ENCODE measurements at regions not wholly inside any gene's neighbourhood (a gene's known extent, or its start where the extent isn't known, plus 50 kb on each side); places are given as distances from the start of the nearest gene placed in this dataset.

- no peaks in the 10 kb centered on the region for H3K36me3 Mint-ChIP-seq (ENCODE audit: low read depth)
- no peak for DNase-seq
- no peaks in the 10 kb centered on the region for H3K9me3 Mint-ChIP-seq
- no peak overlapping the region for H3K4me3 Mint-ChIP-seq
- peaks cover 3% of the 10 kb centered on the region for H3K4me1 Mint-ChIP-seq
- no peak overlapping the region for H3K27ac Mint-ChIP-seq
- peaks cover 9% of the 10 kb centered on the region for H3K27me3 Mint-ChIP-seq
- intact Hi-C loops (cut with micrococcal nuclease): no loop called here
Observed at GRCh38 chr11:19661827-19662226, 50.8 kb upstream of the NAV2 start.

GRCh38 chr11:19660076-19660475, 52.6 kb upstream of the NAV2 start:
- Mint-ChIP-seq H3K36me3 (ENCODE audit: low read depth) (no peaks in the 10 kb centered on the region), H3K27ac (no peak overlapping the region), H3K27me3 (peaks cover 5% of the 10 kb centered on the region), H3K4me1 (peaks cover 3% of the 10 kb centered on the region), H3K9me3 (no peaks in the 10 kb centered on the region), H3K4me3 (no peak overlapping the region)
- no peak for DNase-seq
- intact Hi-C loops (cut with micrococcal nuclease): no loop called here

GRCh38 chr11:19659529-19659928, 53.1 kb upstream of the NAV2 start:
- Mint-ChIP-seq H3K9me3 (no peaks in the 10 kb centered on the region), H3K4me1 (peaks cover 3% of the 10 kb centered on the region), H3K4me3 (no peak overlapping the region), H3K36me3 (ENCODE audit: low read depth) (no peaks in the 10 kb centered on the region), H3K27me3 (peaks cover 3% of the 10 kb centered on the region), H3K27ac (no peak overlapping the region)
- intact Hi-C loops (cut with micrococcal nuclease): no loop called here
- no peak for DNase-seq

DNA sequence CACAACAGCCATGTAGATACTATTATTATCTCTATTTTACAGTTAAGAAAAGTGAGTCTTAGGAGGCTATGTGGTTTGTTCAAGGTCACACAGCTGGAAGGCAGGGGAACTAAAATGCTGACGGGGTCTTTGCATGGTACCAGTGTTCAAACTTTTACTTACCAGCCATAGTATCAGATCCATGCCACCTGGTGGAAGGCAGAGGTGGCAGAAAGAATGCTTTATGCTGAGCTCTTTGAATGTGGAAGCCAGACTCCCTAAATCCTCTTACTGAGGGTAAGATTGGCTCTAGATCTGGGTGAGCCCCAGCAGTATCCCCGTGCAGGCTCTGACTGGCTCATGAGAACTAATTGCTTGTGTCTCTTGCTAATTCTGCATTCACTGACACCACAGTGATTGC, 54.3 kb upstream of the NAV2 start:
- no peaks in the 10 kb centered on the region for H3K36me3 Mint-ChIP-seq (ENCODE audit: low read depth)
- H3K27ac Mint-ChIP-seq: no peak overlapping the region
- no peaks in the 10 kb centered on the region for H3K27me3 Mint-ChIP-seq
- intact Hi-C loops (cut with micrococcal nuclease): no loop called here
- H3K4me1 Mint-ChIP-seq: peaks cover 3% of the 10 kb centered on the region
- no peak for DNase-seq
- H3K9me3 Mint-ChIP-seq: no peaks in the 10 kb centered on the region
- no peak overlapping the region for H3K4me3 Mint-ChIP-seq

DNA sequence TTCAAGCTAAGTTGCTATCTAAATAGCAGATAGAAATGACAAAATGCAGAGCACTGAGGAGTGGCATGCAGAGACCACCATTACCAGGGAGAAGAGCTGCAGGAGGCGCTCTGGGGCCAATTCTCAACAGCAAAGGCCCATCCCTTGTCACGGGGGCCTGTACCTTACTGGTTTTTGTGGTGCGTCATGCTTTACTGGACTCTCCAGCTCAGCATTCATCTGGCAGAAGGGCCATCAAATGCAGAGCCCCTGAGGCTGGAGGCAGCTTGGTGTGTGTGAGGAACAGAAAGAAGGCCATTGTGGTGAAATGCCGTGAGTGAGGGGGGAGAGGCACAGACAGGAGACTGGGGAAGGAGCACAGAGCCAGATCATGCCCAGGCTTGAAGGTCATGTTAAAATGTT, 56.5 kb upstream of the NAV2 start:
- Mint-ChIP-seq H3K9me3 (no peaks in the 10 kb centered on the region), H3K4me3 (no peak overlapping the region)

DNA sequence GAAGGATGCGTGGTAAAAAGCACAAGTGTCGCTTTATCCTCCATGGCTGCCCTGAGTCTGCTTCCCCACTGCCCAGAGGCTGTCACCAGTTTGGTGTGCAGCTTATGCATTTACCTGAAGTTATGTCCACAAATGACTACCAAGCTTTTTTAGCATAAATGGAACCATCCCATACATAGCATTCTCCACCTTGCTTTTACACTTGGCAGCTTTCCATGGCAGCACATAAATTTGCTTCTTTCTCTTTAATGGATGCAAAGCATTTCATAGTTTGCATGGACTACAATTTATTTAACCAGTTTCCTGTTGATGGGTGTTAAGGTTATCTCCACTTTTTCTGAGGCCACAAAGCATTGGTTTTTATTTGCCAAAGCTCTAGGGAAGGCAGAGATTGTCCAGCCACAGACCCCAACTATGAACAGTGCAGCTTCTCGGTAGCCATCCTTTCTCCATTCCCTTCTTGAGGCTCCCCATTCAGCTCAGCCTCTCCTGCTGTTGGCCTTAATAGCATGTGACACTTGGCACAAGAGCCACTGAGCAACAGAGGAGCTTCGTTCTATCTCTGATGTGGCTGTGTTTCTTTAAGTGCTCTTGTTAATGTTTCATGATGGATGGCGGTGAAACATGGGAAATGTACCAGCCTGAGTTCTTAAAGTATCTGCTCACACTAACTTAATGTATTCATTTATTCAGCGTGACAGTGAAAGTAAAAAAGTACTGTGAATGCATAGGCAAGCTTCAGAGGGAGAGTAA, 59.8 kb upstream of the NAV2 start:
- H3K4me1 Mint-ChIP-seq: no peaks in the 10 kb centered on the region
- intact Hi-C loops (cut with micrococcal nuclease): no loop called here
- no peaks in the 10 kb centered on the region for H3K9me3 Mint-ChIP-seq
- no peak for DNase-seq
- no peaks in the 10 kb centered on the region for H3K36me3 Mint-ChIP-seq (ENCODE audit: low read depth)
- no peak overlapping the region for H3K27ac Mint-ChIP-seq
- H3K4me3 Mint-ChIP-seq: no peak overlapping the region
- H3K27me3 Mint-ChIP-seq: no peaks in the 10 kb centered on the region

More for the DNA sequence above, 56.5 kb upstream of the NAV2 start:
- no peaks in the 10 kb centered on the region for H3K27me3 Mint-ChIP-seq
- H3K4me1 Mint-ChIP-seq: peaks cover 3% of the 10 kb centered on the region
- no peaks in the 10 kb centered on the region for H3K36me3 Mint-ChIP-seq (ENCODE audit: low read depth)
- intact Hi-C loops (cut with micrococcal nuclease): no loop called here
- no peak for DNase-seq
- H3K27ac Mint-ChIP-seq: no peak overlapping the region

GRCh38 chr11:19651653-19652052, 61.0 kb upstream of the NAV2 start:
- Mint-ChIP-seq H3K36me3 (ENCODE audit: low read depth) (no peaks in the 10 kb centered on the region), H3K4me1 (no peaks in the 10 kb centered on the region), H3K4me3 (no peak overlapping the region), H3K27ac (no peak overlapping the region), H3K9me3 (no peaks in the 10 kb centered on the region), H3K27me3 (no peaks in the 10 kb centered on the region)
- no peak for DNase-seq
- intact Hi-C loops (cut with micrococcal nuclease): no loop called here

DNA sequence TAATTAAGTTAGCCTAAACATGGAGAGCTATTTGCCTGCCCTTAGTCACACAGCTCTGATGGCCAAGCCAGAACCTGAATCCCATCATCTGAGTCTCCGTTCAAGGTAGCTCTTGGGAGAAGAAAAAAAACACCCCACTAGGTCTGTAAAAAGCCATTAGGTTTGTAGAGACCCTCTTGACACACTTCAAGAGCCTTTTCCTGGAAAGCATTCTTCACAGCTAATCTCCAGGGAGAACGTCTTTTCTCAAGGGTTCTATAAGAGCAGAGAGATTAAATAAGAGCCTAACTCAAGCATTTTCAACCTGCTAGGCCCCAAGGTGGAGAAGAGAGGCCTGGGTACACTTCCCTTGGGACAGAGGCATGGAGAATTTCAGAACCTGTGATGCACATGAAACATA, 61.6 kb upstream of the NAV2 start:
- Mint-ChIP-seq H3K4me1 (no peaks in the 10 kb centered on the region), H3K4me3 (no peak overlapping the region), H3K36me3 (ENCODE audit: low read depth) (no peaks in the 10 kb centered on the region), H3K27me3 (no peaks in the 10 kb centered on the region), H3K27ac (no peak overlapping the region), H3K9me3 (no peaks in the 10 kb centered on the region)
- DNase-seq: no peak
- intact Hi-C loops (cut with micrococcal nuclease): no loop called here

DNA sequence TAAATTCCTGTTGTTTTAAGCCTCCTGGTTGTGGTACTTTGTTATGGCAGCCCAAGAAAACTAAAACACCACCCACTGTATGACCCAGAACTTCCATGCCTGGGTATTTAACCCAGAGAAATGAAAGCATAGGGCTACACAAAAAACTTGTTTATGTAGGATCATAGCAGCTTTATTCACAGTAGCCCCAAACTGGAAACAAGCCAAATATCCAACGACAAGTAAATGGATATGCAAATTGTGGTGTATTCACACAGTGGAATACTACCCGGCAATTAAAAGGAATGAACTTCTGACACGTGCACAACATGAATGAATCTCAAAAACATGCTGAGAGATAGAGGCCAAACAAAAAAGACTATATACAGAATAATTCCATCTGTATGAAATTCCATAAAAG, 62.2 kb upstream of the NAV2 start:
- Mint-ChIP-seq H3K9me3 (no peaks in the 10 kb centered on the region), H3K27me3 (no peaks in the 10 kb centered on the region), H3K36me3 (ENCODE audit: low read depth) (no peaks in the 10 kb centered on the region)

DNA sequence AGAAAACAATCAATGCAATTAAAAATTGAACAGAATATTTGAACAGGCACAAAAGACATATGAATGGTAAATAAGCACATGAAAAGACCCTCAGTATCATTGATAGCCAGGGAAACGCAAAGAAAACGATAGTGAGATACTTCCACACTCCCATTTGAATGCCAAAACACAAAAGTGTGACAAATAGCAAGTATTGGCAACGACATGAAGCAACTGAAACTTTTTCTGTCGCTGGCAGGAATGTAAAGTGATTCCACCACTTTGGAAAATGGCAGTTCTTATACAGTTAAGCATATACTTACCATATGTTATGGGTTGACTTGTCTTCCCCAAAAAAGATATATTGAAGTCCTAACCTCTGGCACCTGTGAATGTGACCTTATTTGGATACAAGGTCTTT, 62.9 kb upstream of the NAV2 start:
- intact Hi-C loops (cut with micrococcal nuclease): no loop called here

More for the DNA sequence above, 62.2 kb upstream of the NAV2 start:
- DNase-seq: no peak
- H3K4me3 Mint-ChIP-seq: no peak overlapping the region
- no peaks in the 10 kb centered on the region for H3K4me1 Mint-ChIP-seq
- H3K27ac Mint-ChIP-seq: no peak overlapping the region
- intact Hi-C loops (cut with micrococcal nuclease): no loop called here

DNA sequence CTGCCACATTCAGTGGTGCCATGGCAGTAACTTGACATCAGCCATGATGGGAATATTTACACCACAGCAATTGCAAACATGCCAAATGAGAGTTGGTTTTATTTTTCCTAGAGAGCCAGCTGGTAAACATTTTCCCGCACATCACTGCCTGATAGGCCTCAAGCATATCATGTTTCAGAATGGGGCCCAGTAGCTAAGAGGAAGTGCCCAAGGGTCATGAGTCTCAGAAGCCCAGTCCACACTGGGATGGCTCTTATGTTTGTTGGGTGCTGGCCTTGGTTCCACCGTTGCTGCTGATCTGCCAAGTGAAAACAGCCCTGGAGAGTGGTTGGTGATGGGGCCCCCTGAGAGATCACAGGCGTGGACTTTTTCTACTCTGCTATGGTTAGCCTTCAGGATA, 64.3 kb upstream of the NAV2 start:
- Mint-ChIP-seq H3K4me3 (no peak overlapping the region), H3K27me3 (no peaks in the 10 kb centered on the region), H3K4me1 (no peaks in the 10 kb centered on the region), H3K27ac (no peak overlapping the region), H3K36me3 (ENCODE audit: low read depth) (no peaks in the 10 kb centered on the region), H3K9me3 (no peaks in the 10 kb centered on the region)
- DNase-seq: no peak
- intact Hi-C loops (cut with micrococcal nuclease): no loop called here

More for the DNA sequence above, 62.9 kb upstream of the NAV2 start:
- no peaks in the 10 kb centered on the region for H3K27me3 Mint-ChIP-seq
- no peaks in the 10 kb centered on the region for H3K4me1 Mint-ChIP-seq
- no peaks in the 10 kb centered on the region for H3K36me3 Mint-ChIP-seq (ENCODE audit: low read depth)
- no peak for DNase-seq
- H3K4me3 Mint-ChIP-seq: no peak overlapping the region
- H3K27ac Mint-ChIP-seq: no peak overlapping the region
- no peaks in the 10 kb centered on the region for H3K9me3 Mint-ChIP-seq

- intact Hi-C loops (cut with micrococcal nuclease): no loop called here
- Mint-ChIP-seq H3K9me3 (no peaks in the 10 kb centered on the region), H3K27ac (no peak overlapping the region), H3K4me1 (no peaks in the 10 kb centered on the region), H3K36me3 (ENCODE audit: low read depth) (no peaks in the 10 kb centered on the region), H3K4me3 (no peak overlapping the region), H3K27me3 (no peaks in the 10 kb centered on the region)
- DNase-seq: no peak
Observed at GRCh38 chr11:19647816-19648215, 64.8 kb upstream of the NAV2 start.

- intact Hi-C loops (cut with micrococcal nuclease): no loop called here
- H3K4me1 Mint-ChIP-seq: no peaks in the 10 kb centered on the region
Observed at GRCh38 chr11:19646921-19647320, 65.7 kb upstream of the NAV2 start.

GRCh38 chr11:19646308-19646707, 66.3 kb upstream of the NAV2 start:
- Mint-ChIP-seq H3K27me3 (no peaks in the 10 kb centered on the region), H3K9me3 (no peaks in the 10 kb centered on the region), H3K4me1 (no peaks in the 10 kb centered on the region), H3K4me3 (no peak overlapping the region), H3K27ac (no peak overlapping the region), H3K36me3 (ENCODE audit: low read depth) (no peaks in the 10 kb centered on the region)
- intact Hi-C loops (cut with micrococcal nuclease): no loop called here
- no peak for DNase-seq

More at GRCh38 chr11:19646921-19647320, 65.7 kb upstream of the NAV2 start:
- H3K9me3 Mint-ChIP-seq: no peaks in the 10 kb centered on the region
- H3K27ac Mint-ChIP-seq: no peak overlapping the region
- H3K4me3 Mint-ChIP-seq: no peak overlapping the region
- H3K27me3 Mint-ChIP-seq: no peaks in the 10 kb centered on the region
- no peaks in the 10 kb centered on the region for H3K36me3 Mint-ChIP-seq (ENCODE audit: low read depth)
- no peak for DNase-seq

DNA sequence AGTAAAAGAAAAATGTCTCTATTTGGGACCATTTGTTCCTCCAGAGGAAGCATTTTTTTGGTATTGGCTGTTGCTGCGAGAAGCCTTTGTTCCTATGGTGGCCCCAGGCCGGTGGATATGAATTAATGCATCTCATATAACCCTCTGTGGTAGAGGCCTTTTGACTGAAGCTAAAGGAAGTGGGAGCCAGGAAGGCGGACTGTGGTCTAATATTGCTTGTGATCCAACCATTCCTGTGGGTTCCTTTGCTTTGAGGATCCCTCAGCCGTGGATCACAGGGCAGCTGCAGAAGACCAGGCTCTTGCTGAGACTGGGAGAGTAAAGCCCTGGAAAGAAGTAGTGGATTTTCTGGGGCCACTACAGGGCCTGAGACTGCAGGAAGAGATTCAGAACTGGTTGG, 68.3 kb upstream of the NAV2 start:
- no peaks in the 10 kb centered on the region for H3K9me3 Mint-ChIP-seq
- H3K4me1 Mint-ChIP-seq: no peaks in the 10 kb centered on the region
- intact Hi-C loops (cut with micrococcal nuclease): no loop called here
- H3K27ac Mint-ChIP-seq: no peak overlapping the region
- H3K36me3 Mint-ChIP-seq (ENCODE audit: low read depth): no peaks in the 10 kb centered on the region
- no peaks in the 10 kb centered on the region for H3K27me3 Mint-ChIP-seq
- H3K4me3 Mint-ChIP-seq: no peak overlapping the region
- DNase-seq: no peak
